ENCODE measurements at regions not wholly inside any gene's neighbourhood (a gene's known extent, or its start where the extent isn't known, plus 50 kb on each side); places are given as distances from the start of the nearest gene placed in this dataset.
"Not testable (repeated sequence)": the region's sequence is repeated elsewhere in the genome, so short reads cannot be mapped to it uniquely, and the experiment has no call there.

DNA sequence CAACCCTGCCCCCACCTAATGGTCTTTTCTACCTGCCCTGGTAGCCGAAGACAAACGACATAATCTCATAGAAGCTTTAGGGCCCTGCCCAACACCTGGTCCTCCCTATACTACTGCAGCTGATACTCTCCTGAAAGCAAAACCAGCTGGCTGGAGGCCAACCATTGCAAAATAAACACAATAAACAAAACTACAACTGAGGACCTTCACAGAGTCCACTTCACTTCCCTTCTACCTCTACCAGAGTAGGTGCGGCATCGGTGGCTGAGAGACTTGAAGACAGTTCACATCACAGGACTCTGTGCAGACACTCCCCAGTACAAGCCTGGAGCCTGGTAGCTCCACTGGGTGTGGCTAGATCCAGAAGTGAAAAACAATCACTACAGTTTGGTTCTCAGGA, 476.2 kb downstream of the MMUT start:
- no peak overlapping the region for H3K4me3 Mint-ChIP-seq (ENCODE audit: unreplicated experiment)
- no peaks in the 10 kb centered on the region for H3K27me3 Mint-ChIP-seq (ENCODE audit: low read depth)
- TF ChIP-seq, protein P1, sequence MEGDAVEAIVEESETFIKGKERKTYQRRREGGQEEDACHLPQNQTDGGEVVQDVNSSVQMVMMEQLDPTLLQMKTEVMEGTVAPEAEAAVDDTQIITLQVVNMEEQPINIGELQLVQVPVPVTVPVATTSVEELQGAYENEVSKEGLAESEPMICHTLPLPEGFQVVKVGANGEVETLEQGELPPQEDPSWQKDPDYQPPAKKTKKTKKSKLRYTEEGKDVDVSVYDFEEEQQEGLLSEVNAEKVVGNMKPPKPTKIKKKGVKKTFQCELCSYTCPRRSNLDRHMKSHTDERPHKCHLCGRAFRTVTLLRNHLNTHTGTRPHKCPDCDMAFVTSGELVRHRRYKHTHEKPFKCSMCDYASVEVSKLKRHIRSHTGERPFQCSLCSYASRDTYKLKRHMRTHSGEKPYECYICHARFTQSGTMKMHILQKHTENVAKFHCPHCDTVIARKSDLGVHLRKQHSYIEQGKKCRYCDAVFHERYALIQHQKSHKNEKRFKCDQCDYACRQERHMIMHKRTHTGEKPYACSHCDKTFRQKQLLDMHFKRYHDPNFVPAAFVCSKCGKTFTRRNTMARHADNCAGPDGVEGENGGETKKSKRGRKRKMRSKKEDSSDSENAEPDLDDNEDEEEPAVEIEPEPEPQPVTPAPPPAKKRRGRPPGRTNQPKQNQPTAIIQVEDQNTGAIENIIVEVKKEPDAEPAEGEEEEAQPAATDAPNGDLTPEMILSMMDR (IDR thresholded peaks at IDR 0.05) = no peak
- no peak overlapping the region for H3K27ac Mint-ChIP-seq (ENCODE audit: unreplicated experiment)
- DNase-seq (ENCODE audit: low spot score) = no peak
- H3K4me1 Mint-ChIP-seq (ENCODE audit: low read depth) = peaks cover 3% of the 10 kb centered on the region
- H3K9me3 Mint-ChIP-seq (ENCODE audit: low read depth) = peaks cover 24% of the 10 kb centered on the region
- H3K36me3 Mint-ChIP-seq (ENCODE audit: low read depth) = no peaks in the 10 kb centered on the region

DNA sequence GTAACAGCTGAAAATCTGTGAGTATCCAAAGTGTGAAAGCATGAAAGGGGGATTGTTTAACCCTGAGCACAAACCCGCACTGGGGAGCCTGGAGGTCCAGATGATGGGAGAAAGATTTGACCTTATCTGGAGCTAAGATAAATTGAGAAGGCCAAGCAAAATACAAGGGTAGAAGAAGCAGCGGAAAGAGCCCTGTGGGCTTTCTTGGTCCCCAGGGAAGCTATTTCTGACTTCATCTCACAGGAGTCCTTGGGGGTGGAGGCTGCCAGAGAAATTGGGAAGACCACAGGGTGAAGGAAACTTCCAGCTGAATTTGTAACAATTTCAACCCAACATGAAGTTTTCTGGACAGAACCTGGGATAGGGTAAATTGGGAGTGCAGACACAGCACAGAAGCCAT, 476.9 kb downstream of the MMUT start:
- H3K27ac Mint-ChIP-seq (ENCODE audit: unreplicated experiment) = no peak overlapping the region
- no peaks in the 10 kb centered on the region for H3K27me3 Mint-ChIP-seq (ENCODE audit: low read depth)
- H3K4me1 Mint-ChIP-seq (ENCODE audit: low read depth) = peaks cover 3% of the 10 kb centered on the region
- no peaks in the 10 kb centered on the region for H3K36me3 Mint-ChIP-seq (ENCODE audit: low read depth)
- H3K9me3 Mint-ChIP-seq (ENCODE audit: low read depth) = peaks cover 20% of the 10 kb centered on the region
- DNase-seq (ENCODE audit: low spot score) = no peak
- no peak overlapping the region for H3K4me3 Mint-ChIP-seq (ENCODE audit: unreplicated experiment)
- TF ChIP-seq, protein P1 (IDR thresholded peaks at IDR 0.05) = no peak

DNA sequence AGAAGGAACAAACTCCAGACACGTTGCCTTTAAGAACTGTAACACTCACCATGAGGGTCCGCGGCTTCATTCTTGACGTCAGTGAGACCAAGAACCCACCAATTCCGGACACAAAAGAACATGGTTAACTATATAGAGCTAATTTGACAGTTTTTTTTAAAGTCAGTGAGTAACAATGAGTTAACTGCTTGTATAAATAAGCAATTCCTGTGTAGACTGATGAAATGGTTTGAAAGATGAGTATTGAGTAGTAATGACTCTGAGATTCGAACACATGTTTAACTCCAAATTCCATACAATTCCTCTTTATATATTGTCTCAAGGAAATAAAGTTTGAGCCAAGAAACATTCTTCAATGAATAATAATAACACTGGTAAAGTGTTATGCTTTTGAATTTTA, 478.0 kb downstream of the MMUT start:
- H3K27ac Mint-ChIP-seq (ENCODE audit: unreplicated experiment) = no peak overlapping the region
- H3K27me3 Mint-ChIP-seq (ENCODE audit: low read depth) = no peaks in the 10 kb centered on the region
- DNase-seq (ENCODE audit: low spot score) = no peak
- H3K4me1 Mint-ChIP-seq (ENCODE audit: low read depth) = peaks cover 3% of the 10 kb centered on the region
- no peaks in the 10 kb centered on the region for H3K36me3 Mint-ChIP-seq (ENCODE audit: low read depth)
- peaks cover 18% of the 10 kb centered on the region for H3K9me3 Mint-ChIP-seq (ENCODE audit: low read depth)
- no peak overlapping the region for H3K4me3 Mint-ChIP-seq (ENCODE audit: unreplicated experiment)
- TF ChIP-seq, protein P1 (IDR thresholded peaks at IDR 0.05) = no peak

DNA sequence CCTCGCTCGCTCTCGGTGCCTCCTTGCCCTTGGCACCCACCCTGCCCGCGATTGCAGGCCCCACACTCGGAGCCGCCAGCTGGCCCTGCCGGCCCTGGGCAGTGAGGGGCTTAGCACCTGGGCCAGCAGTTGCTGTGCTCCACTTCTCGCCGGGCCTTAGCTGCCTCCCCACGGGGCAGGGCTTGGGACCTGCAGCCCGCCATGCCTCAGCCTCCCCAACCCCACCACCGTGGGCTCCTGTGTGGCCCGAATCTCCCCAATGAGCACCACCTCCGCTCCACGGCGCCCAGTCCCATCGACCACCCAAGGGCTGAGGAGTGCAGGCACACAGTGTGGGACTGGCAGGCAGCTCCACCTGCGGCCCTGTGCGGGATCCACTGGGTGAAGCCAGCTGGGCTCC, 479.1 kb downstream of the MMUT start:
- DNase-seq (ENCODE audit: low spot score); H3K27ac Mint-ChIP-seq (ENCODE audit: unreplicated experiment); H3K4me3 Mint-ChIP-seq (ENCODE audit: unreplicated experiment); H3K27me3 Mint-ChIP-seq (ENCODE audit: low read depth); H3K36me3 Mint-ChIP-seq (ENCODE audit: low read depth); H3K4me1 Mint-ChIP-seq (ENCODE audit: low read depth): not testable (repeated sequence)
- H3K9me3 Mint-ChIP-seq (ENCODE audit: low read depth) = peaks cover 15% of the 10 kb centered on the region

DNA sequence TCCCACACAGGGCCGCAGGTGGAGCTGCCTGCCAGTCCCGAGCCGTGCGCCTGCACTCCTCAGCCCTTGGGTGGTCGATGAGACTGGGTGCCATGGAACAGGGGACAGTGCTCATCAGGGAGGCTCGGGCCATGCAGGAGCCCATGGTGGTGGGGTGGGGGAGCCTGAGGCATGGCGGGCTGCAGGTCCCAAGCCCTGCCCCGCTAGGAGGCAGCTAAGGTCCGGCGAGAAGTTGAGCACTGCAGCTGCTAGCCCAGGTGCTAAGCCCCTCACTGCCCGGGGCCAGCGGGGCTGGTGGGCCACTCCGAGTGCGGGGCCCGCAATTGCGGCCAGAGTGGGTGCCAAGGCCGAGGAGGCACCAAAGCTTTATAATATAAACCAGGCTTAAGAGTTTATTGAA, 479.7 kb downstream of the MMUT start:
- Mint-ChIP-seq H3K36me3 (ENCODE audit: low read depth) (no peaks in the 10 kb centered on the region), H3K27me3 (ENCODE audit: low read depth) (no peaks in the 10 kb centered on the region), H3K4me1 (ENCODE audit: low read depth) (peaks cover 3% of the 10 kb centered on the region), H3K27ac (ENCODE audit: unreplicated experiment) (no peak overlapping the region), H3K9me3 (ENCODE audit: low read depth) (peaks cover 9% of the 10 kb centered on the region), H3K4me3 (ENCODE audit: unreplicated experiment) (no peak overlapping the region)
- DNase-seq (ENCODE audit: low spot score) = peak; percentile 89
- TF ChIP-seq, protein P1 (IDR thresholded peaks at IDR 0.05) = no peak

DNA sequence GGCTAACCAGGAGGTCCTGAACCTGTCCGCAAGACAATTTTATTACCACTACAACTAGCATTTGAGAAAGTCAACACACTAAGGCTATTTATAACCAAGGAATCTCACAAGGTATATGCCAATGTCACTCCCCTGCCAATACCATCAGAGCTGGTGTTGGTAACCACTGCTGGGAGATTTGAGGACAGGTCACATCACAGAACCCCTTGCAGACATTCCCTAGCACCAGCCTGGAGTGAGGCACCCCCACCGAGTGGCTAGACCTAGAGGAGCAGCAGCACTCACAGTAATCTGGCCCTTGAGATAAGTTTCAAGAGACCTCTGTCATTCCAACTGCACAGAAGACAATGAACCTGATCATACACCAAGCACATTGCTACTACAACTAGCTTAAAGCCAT, 483.2 kb downstream of the MMUT start:
- TF ChIP-seq, protein P1 (IDR thresholded peaks at IDR 0.05) = no peak
- H3K4me3 Mint-ChIP-seq (ENCODE audit: unreplicated experiment) = no peak overlapping the region
- H3K27me3 Mint-ChIP-seq (ENCODE audit: low read depth) = no peaks in the 10 kb centered on the region
- no peak for DNase-seq (ENCODE audit: low spot score)
- no peak overlapping the region for H3K27ac Mint-ChIP-seq (ENCODE audit: unreplicated experiment)
- no peaks in the 10 kb centered on the region for H3K4me1 Mint-ChIP-seq (ENCODE audit: low read depth)
- H3K9me3 Mint-ChIP-seq (ENCODE audit: low read depth) = peaks cover 2% of the 10 kb centered on the region
- H3K36me3 Mint-ChIP-seq (ENCODE audit: low read depth) = no peaks in the 10 kb centered on the region

Measured in chondrocyte (in vitro differentiated cells).